Effector memory CD8-positive, alpha-beta T cell (primary cell): ENCODE measurements at regions not wholly inside any gene's neighbourhood (a gene's known extent, or its start where the extent isn't known, plus 50 kb on each side); places are given as distances from the start of the nearest gene placed in this dataset.

Experiments
- ATAC-seq: fragments of 150-1000 bp; cut with Tn5 transposase; replicated peaks from 2 replicates; pipeline ENCODE4 v1.10.0; 2021; ENCODE audit warnings: mild to moderate bottlenecking, moderate library complexity
- DNase-seq, 3 experiments: peaks; one replicate each; pipeline ENCODE4 v3.0.0; 2021
- H3K27ac Mint-ChIP-seq, 2 donors: one replicate each; pipeline ENCODE4 v1.8.0; 2022; ENCODE audit warnings: mild to moderate bottlenecking in 2 of 2, mixed read lengths in 2 of 2, moderate library complexity in 2 of 2
- H3K27me3 Mint-ChIP-seq, 2 donors: one replicate each; pipeline ENCODE4 v1.8.0; 2022; ENCODE audit warnings: mixed read lengths in 2 of 2
- H3K36me3 Mint-ChIP-seq: one replicate; pipeline ENCODE4 v1.8.0; 2022; ENCODE audit warnings: mild to moderate bottlenecking, moderate library complexity, mixed read lengths; ENCODE audit not compliant: insufficient read depth
- H3K4me1 Mint-ChIP-seq, 2 donors: one replicate each; pipeline ENCODE4 v1.8.0; 2022; ENCODE audit warnings: low read depth in 2 of 2, mixed read lengths in 2 of 2
- H3K4me3 Mint-ChIP-seq, 2 donors: one replicate each; pipeline ENCODE4 v1.8.0; 2022; ENCODE audit warnings: mild to moderate bottlenecking in 2 of 2, mixed read lengths in 2 of 2, moderate library complexity in 2 of 2
- H3K9me3 Mint-ChIP-seq, 2 donors: one replicate each; pipeline ENCODE4 v1.8.0; 2022; ENCODE audit warnings: mixed read lengths in 2 of 2

DNA sequence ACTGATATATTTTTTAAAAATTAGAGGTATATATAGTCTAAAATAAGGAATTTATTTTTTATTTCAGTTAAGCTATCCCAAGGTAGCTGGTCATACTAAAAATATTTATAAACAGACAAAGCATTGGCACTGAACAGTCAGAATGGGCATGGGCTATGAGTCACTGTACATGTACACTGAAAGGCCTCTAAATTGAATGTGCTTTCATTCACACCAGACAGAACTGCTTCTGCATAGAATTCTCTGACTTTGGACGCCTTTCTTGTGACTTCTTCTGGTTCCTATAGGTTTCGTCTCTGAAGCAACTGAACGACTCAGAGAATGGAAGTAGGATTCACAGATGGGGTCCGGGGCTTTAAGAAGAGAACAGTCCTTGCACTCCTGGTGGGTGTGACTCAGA is 394.8 kb upstream of the MEF2C start:
- Mint-ChIP-seq H3K4me3 (no peak overlapping the region), H3K9me3 (peaks cover 12 to 13% of the 10 kb centered on the region in 2 donors), H3K27ac (no peak overlapping the region), H3K4me1 (no peaks in the 10 kb centered on the region), H3K36me3 (no peaks in the 10 kb centered on the region), H3K27me3 (no peaks in the 10 kb centered on the region)
- ATAC-seq (no peak), DNase-seq (no peak)

DNA sequence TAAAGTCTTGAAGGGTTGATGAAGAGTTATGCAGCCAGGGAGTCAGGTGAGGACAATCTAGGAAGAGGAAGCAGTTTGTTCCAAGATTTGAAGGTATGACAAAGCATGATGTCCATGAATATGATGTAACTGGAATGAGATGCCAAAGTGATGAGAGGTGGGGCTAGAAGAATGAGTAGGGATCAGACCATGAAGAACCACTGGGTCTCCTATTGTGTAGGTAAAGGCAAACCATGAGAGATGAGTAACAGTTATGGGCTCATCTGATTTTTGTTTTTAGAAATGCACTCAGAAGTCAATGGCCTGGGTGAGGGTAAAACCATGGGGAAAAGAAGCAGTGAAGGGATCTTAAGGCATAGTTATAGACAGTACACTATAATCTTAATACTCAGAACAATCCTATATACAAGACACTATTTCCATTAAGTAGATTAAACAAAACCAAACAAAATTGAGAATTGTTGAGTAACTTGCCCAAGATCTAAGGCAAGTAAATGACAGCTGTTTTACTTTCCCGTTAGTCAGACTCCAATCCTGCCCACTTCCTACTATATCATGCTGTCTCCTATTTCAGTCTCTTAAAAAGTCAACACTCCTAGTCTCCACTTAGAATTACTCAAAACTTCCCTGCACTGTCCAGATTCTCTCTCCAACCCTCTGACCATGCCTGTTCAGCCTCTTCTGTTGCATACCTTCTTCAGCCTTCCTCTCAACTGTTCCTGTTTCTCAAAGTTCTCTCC is 393.8 kb upstream of the MEF2C start:
- no peaks in the 10 kb centered on the region for H3K27me3 Mint-ChIP-seq
- H3K4me1 Mint-ChIP-seq, result no peaks in the 10 kb centered on the region
- DNase-seq (no peak), ATAC-seq (no peak)
- H3K36me3 Mint-ChIP-seq, result no peaks in the 10 kb centered on the region
- no peak overlapping the region for H3K4me3 Mint-ChIP-seq
- H3K9me3 Mint-ChIP-seq, result peaks cover 14 to 19% of the 10 kb centered on the region in 2 donors
- no peak overlapping the region for H3K27ac Mint-ChIP-seq

DNA sequence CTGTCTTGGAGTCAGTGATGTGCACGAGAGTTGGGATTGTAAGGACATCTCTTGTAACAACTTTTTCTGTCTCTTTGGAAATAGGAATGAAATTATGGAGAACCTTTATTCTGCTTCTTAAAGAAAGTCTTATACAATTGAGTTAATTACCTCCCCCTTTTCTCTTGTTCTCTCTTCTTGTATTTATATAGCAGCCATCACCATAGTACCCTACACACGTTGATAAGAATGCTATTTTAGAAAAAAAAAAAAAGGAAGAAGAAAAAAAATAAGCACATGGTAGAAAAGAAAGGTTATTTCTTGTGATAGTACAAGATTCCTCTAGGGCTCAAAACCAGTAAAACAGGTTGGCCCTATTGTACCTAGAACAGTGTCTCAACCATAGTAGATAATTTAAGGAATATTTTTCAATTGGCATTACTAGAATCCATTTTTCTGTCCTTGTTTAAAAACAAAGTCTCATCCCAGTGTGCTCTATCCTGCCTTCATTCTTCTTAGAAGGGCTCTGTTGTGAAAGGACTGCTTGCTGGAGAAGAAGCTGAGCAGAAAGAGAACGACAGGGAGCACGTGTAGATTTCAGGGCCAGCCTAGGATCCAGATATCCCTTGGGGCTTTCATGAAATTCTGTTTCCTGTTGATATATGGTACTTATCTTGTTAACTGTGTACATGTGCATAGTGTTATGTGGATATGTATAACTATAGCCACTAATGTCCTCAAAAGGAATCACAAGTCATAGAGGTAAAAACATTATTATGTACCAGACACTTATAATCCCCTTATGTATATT is 392.3 kb upstream of the MEF2C start:
- no peak overlapping the region for H3K27ac Mint-ChIP-seq
- no peaks in the 10 kb centered on the region for H3K27me3 Mint-ChIP-seq
- H3K9me3 Mint-ChIP-seq, result peaks cover 14 to 19% of the 10 kb centered on the region in 2 donors
- no peak overlapping the region for H3K4me3 Mint-ChIP-seq
- H3K36me3 Mint-ChIP-seq, result no peaks in the 10 kb centered on the region
- no peaks in the 10 kb centered on the region for H3K4me1 Mint-ChIP-seq
- ATAC-seq, result no peak
- DNase-seq, result no peak

DNA sequence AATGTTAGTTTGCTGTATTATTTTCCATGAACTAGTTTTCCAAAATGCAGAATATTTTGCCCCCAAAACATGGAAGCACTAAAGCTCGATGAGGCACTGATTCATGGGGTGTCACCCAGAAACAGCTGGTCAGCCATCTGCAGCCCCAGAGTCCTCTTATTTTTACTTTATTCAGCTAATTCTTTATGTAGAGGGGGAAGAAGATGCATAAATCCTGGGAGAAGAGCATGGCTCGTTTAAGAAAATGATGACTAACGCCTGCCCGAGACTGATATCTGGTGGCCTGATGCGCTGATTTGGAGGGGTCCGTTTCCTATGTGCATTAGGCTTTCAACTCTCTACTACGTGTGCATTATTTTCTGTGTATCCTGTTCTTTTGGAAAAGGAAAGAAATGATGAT is 390.3 kb upstream of the MEF2C start:
- Mint-ChIP-seq H3K27me3 (no peaks in the 10 kb centered on the region), H3K4me1 (no peaks in the 10 kb centered on the region), H3K4me3 (no peak overlapping the region), H3K36me3 (no peaks in the 10 kb centered on the region), H3K27ac (no peak overlapping the region), H3K9me3 (peaks cover 12 to 19% of the 10 kb centered on the region in 2 donors)
- DNase-seq, result no peak
- no peak for ATAC-seq

DNA sequence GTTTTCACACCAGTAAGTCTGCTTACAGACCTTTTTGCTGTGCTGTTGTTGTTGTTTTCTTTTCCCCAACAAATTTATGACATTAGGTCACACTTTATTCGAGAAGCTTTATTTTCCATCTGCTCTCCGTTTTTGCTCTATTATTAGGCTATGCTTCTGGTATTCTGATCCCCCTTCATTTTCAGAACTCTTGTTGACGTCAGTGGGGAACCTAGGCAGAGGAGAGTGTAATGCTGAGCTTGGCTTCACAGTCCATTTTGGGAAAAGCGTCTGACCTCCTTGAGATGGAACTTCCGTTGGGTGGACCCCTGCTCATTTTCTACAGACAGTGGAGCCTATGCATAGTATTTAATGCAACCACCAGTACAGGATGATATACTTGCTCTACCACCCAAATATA is 387.9 kb upstream of the MEF2C start:
- Mint-ChIP-seq H3K27ac (no peak overlapping the region), H3K36me3 (no peaks in the 10 kb centered on the region), H3K9me3 (peaks cover 3 to 14% of the 10 kb centered on the region in 2 donors), H3K4me3 (no peak overlapping the region), H3K27me3 (no peaks in the 10 kb centered on the region), H3K4me1 (no peaks in the 10 kb centered on the region)
- no peak for ATAC-seq
- no peak for DNase-seq

DNA sequence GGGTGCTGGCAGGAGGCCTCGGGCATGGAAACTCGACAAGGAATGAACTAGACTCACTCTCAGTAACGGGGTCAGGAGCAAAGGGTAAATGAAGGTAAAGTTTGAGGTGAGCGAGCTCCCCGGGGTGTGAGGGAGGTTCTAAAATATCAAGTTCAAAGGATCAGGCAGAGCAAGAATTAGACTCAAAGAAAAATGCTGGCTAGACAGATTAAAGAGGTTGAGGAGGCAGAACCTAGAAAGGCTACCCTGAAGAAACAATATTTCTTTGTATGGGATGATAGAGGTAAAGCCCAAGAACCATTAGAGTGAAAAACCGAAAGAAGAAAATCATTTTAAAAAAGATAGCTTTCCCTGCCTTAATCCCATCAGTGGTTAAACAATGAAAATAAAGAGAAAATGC is 386.7 kb upstream of the MEF2C start:
- no peak for DNase-seq
- H3K4me1 Mint-ChIP-seq, result no peaks in the 10 kb centered on the region
- ATAC-seq, result no peak
- no peak overlapping the region for H3K4me3 Mint-ChIP-seq
- H3K36me3 Mint-ChIP-seq, result no peaks in the 10 kb centered on the region
- no peaks in the 10 kb centered on the region for H3K27me3 Mint-ChIP-seq
- peaks cover 3 to 10% of the 10 kb centered on the region in 2 donors for H3K9me3 Mint-ChIP-seq
- no peak overlapping the region for H3K27ac Mint-ChIP-seq

DNA sequence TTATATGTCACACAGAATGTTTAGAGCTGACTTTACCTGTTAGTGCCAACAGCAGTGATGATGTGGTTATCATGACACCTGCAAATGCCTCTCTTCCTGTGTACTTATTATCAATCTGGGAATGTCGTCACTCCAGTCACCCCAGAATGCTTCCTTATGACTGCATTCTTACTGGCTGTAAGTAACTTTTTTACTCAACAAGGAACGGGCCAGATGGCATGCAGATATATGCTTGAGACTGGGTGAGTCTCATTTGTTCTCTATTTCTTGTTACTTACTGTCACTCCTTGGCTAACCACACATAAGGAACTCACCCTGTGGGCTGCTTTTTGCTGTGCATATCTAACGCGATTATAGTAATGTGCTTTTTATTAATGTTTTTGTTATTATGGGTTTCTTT is 385.5 kb upstream of the MEF2C start:
- no peak for ATAC-seq
- DNase-seq, result no peak
- Mint-ChIP-seq H3K27ac (no peak overlapping the region), H3K27me3 (no peaks in the 10 kb centered on the region), H3K4me3 (no peak overlapping the region), H3K36me3 (no peaks in the 10 kb centered on the region), H3K4me1 (no peaks in the 10 kb centered on the region), H3K9me3 (peaks cover 3 to 7% of the 10 kb centered on the region in 2 donors)

DNA sequence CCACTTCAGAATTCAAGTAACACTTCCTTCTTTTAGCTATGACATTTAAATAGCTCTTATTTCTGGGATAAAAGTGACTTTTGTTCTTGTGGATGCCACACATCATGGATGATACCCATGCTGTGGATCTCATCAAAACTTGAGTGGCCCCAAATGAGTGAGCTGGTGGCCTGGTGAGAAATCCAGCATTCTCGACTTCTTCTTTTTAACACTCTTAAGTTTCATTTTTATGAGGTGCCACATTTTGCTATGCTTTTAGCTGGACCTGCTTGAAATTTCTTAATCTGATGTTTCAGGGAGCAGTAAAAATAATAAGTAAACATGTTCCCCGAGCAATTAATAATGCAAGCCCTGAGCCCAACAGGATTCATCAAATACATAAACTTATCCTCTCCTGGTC is 384.8 kb upstream of the MEF2C start:
- no peak for DNase-seq
- Mint-ChIP-seq H3K4me1 (no peaks in the 10 kb centered on the region), H3K27me3 (no peaks in the 10 kb centered on the region), H3K9me3 (peaks cover 3 to 7% of the 10 kb centered on the region in 2 donors), H3K27ac (no peak overlapping the region), H3K4me3 (no peak overlapping the region), H3K36me3 (no peaks in the 10 kb centered on the region)
- ATAC-seq, result no peak

DNA sequence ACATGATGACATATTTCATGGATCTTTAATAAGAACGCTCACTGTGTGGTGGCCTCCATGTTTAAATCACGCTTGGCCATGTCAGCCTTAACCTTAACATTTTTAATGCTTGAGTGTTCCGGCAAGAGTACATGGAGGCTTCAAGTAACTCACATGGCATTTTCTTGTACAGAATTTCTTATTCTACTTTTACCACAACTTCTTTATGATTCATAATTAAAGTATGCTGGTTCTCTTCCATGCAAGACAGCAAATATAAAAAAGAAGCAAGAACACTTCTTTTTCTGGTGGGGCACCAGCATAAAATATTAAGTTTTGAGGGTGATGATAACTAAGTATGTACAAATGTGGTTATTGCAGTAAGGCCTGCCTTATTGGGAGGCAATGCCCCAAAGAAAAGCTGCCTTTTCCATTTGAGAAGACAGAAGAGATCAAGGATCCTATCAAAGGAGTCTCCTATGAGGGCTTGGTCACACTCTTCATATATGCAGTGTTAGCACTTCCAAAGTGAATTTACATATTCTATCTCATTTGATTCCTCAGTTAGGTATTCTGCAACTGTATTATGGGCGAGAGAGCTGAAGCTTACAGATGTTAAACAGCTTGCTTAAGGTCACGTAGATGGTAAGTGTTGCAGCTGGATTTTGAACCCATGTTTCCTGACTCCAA is 382.7 kb upstream of the MEF2C start:
- Mint-ChIP-seq H3K27me3 (no peaks in the 10 kb centered on the region), H3K4me3 (no peak overlapping the region), H3K27ac (no peak overlapping the region), H3K9me3 (peaks cover 0 to 3% of the 10 kb centered on the region in 2 donors), H3K4me1 (no peaks in the 10 kb centered on the region), H3K36me3 (no peaks in the 10 kb centered on the region)
- DNase-seq, result no peak
- no peak for ATAC-seq

DNA sequence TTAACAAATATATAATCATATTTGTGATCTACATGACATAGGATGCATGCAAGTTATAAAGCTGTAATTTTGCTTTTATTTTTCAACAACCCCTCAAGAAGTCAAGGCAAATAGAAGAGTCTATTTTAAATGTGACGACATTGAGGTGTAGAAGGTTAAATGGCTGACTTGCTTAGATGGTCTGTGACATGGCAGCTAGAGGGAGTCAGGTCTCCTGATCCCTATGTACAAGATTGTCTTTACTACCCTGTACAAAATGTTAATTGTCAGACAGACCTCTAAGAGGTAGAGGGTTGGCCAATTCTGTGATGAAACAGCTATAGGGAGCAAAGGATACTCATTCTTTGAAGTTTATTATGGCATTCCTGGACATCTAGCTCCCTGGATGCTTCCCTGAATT is 380.9 kb upstream of the MEF2C start:
- ATAC-seq, result no peak

DNA sequence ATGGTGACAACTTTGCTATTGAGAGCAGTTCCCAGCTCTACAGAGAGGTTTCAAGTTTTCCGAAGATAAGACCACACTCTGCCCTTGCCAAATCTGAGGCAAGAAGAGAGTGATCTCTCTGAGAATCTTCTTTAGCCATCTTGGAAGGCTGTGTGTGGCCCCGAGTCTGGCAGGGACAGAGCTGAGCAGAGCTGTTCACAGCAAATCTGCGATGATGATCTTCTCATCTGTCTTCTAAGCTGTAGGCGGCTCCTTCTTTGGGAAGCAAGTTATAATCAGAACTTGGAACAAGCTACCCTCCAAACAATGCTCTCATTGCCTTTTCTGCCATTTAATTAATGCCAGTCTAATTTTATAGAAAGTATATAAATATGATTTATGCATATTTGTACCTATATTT is 379.0 kb upstream of the MEF2C start:
- ATAC-seq (no peak), DNase-seq (no peak)
- Mint-ChIP-seq H3K36me3 (no peaks in the 10 kb centered on the region), H3K9me3 (peaks cover 0 to 3% of the 10 kb centered on the region in 2 donors), H3K27me3 (no peaks in the 10 kb centered on the region), H3K4me3 (no peak overlapping the region), H3K4me1 (no peaks in the 10 kb centered on the region), H3K27ac (no peak overlapping the region)

More for the DNA sequence above, 380.9 kb upstream of the MEF2C start:
- H3K4me1 Mint-ChIP-seq, result no peaks in the 10 kb centered on the region
- H3K27me3 Mint-ChIP-seq, result no peaks in the 10 kb centered on the region
- no peak overlapping the region for H3K4me3 Mint-ChIP-seq
- peaks cover 0 to 3% of the 10 kb centered on the region in 2 donors for H3K9me3 Mint-ChIP-seq
- no peaks in the 10 kb centered on the region for H3K36me3 Mint-ChIP-seq
- no peak for DNase-seq
- H3K27ac Mint-ChIP-seq, result no peak overlapping the region

DNA sequence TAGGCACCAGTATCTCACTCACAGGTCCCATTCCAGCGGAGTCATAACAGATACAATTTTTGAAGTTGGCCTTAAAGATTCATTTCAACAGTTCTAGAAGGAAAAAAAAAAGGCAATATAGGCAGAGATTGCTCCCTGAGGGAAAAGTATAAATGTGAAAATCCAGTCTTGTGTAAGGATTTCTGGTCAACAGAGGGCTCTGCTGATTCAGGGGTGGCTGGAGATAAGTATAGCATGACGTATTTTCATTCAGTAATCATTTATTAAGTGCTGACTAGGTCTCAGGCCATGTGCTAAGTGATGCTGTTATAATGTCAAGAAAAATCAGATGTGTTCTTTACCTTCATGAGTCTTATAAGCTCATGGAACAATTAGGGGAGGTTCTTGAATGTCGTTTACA is 377.3 kb upstream of the MEF2C start:
- Mint-ChIP-seq H3K9me3 (peaks cover under 1 to 3% of the 10 kb centered on the region in 2 donors), H3K4me1 (no peaks in the 10 kb centered on the region), H3K36me3 (no peaks in the 10 kb centered on the region), H3K27ac (no peak overlapping the region), H3K27me3 (no peaks in the 10 kb centered on the region), H3K4me3 (no peak overlapping the region)
- ATAC-seq (no peak), DNase-seq (no peak)

DNA sequence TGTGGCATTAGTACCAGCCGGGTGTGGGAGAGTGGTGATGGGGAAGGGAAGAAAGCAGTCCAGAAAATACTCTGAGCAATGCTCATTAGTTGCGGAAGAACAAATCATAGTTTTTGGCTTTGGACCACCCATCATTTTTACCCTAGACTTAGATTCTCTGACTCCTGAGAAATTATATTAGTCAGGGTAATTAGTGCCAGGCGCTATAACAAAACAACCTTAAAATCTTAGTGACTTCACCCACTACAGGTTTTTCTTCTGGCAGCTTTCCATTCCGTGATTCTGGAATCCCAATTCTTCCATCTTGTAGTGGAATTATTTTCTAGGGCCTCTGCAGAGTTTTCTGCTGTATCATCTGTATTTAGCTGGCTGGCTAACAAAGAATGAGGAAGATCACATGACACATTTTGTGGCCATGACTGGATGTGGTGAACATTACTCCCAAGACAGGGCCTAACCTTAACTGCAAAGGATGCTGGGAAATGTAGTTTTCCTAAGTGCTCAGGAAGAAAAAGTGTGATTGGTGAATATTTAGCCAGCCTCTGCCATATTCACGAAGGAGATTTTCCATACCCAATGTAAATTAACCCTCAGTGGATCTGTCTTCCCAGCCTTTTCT is 373.0 kb upstream of the MEF2C start:
- Mint-ChIP-seq H3K4me3 (no peak overlapping the region), H3K36me3 (no peaks in the 10 kb centered on the region), H3K27me3 (no peaks in the 10 kb centered on the region), H3K4me1 (no peaks in the 10 kb centered on the region), H3K27ac (no peak overlapping the region), H3K9me3 (peaks cover 4 to 19% of the 10 kb centered on the region in 2 donors)
- ATAC-seq, result no peak
- DNase-seq, result no peak
